ENCODE measurements at regions not wholly inside any gene's neighbourhood (a gene's known extent, or its start where the extent isn't known, plus 50 kb on each side); places are given as distances from the start of the nearest gene placed in this dataset.
"Not testable (repeated sequence)": the region's sequence is repeated elsewhere in the genome, so short reads cannot be mapped to it uniquely, and the experiment has no call there.

- POLR2A ChIA-PET, result no interaction called here
- no peak for DNase-seq
These were observed 253.9 kb downstream of the AGTPBP1 start for GRCh38 chr9:85487872-85488271.

GRCh38 chr9:85484235-85484634, 257.5 kb downstream of the AGTPBP1 start:
- ChIA-PET CTCF (no interaction called here), POLR2A (no interaction called here)
- no peak for DNase-seq
- no peak for TF ChIP-seq CTCF (IDR thresholded peaks at IDR 0.05)
- H3K27ac Mint-ChIP-seq, result no peak overlapping the region
- intact Hi-C loops (cut with micrococcal nuclease), result no loop called here
- no peaks in the 10 kb centered on the region for H3K36me3 Mint-ChIP-seq (ENCODE audit: low read depth)
- H3K4me1 Mint-ChIP-seq, result no peaks in the 10 kb centered on the region
- H3K27me3 Mint-ChIP-seq, result peaks cover 17% of the 10 kb centered on the region
- no peak for ATAC-seq (ENCODE audit: low read depth)
- no peaks in the 10 kb centered on the region for H3K9me3 Mint-ChIP-seq
- no peak overlapping the region for H3K4me3 Mint-ChIP-seq

More at GRCh38 chr9:85487872-85488271, 253.9 kb downstream of the AGTPBP1 start:
- Mint-ChIP-seq H3K9me3 (no peaks in the 10 kb centered on the region), H3K27me3 (peaks cover 9% of the 10 kb centered on the region), H3K36me3 (ENCODE audit: low read depth) (no peaks in the 10 kb centered on the region), H3K4me3 (no peak overlapping the region), H3K4me1 (no peaks in the 10 kb centered on the region), H3K27ac (no peak overlapping the region)
- intact Hi-C loops (cut with micrococcal nuclease), result no loop called here
- ATAC-seq (ENCODE audit: low read depth), result no peak
- CTCF ChIA-PET, result no interaction called here
- TF ChIP-seq CTCF (IDR thresholded peaks at IDR 0.05), result no peak

- no peak overlapping the region for H3K4me3 Mint-ChIP-seq
- ATAC-seq (ENCODE audit: low read depth), result no peak
- H3K36me3 Mint-ChIP-seq (ENCODE audit: low read depth), result no peaks in the 10 kb centered on the region
- no peak for TF ChIP-seq CTCF (IDR thresholded peaks at IDR 0.05)
- peaks cover 18% of the 10 kb centered on the region for H3K27me3 Mint-ChIP-seq
- ChIA-PET CTCF (no interaction called here), POLR2A (no interaction called here)
- intact Hi-C loops (cut with micrococcal nuclease), result no loop called here
- no peak for DNase-seq
- no peaks in the 10 kb centered on the region for H3K9me3 Mint-ChIP-seq
- H3K27ac Mint-ChIP-seq, result no peak overlapping the region
- H3K4me1 Mint-ChIP-seq, result no peaks in the 10 kb centered on the region
These were observed 258.5 kb downstream of the AGTPBP1 start for GRCh38 chr9:85483208-85483607.

- intact Hi-C loops (cut with micrococcal nuclease), result no loop called here
- Mint-ChIP-seq H3K4me3 (no peak overlapping the region), H3K4me1 (no peaks in the 10 kb centered on the region), H3K27me3 (peaks cover 13% of the 10 kb centered on the region), H3K36me3 (ENCODE audit: low read depth) (no peaks in the 10 kb centered on the region), H3K27ac (no peak overlapping the region), H3K9me3 (peaks cover 4% of the 10 kb centered on the region)
- ChIA-PET POLR2A (no interaction called here), CTCF (no interaction called here)
- ATAC-seq (ENCODE audit: low read depth), result no peak
- DNase-seq, result no peak
- no peak for TF ChIP-seq CTCF (IDR thresholded peaks at IDR 0.05)
These were observed 262.4 kb downstream of the AGTPBP1 start for GRCh38 chr9:85479305-85479704.

GRCh38 chr9:85478847-85479246, 262.9 kb downstream of the AGTPBP1 start:
- H3K27ac Mint-ChIP-seq, result no peak overlapping the region
- no peak for ATAC-seq (ENCODE audit: low read depth)
- peaks cover 13% of the 10 kb centered on the region for H3K27me3 Mint-ChIP-seq
- no peaks in the 10 kb centered on the region for H3K36me3 Mint-ChIP-seq (ENCODE audit: low read depth)
- no peak for DNase-seq
- no peak for TF ChIP-seq CTCF (IDR thresholded peaks at IDR 0.05)
- intact Hi-C loops (cut with micrococcal nuclease), result no loop called here
- H3K4me3 Mint-ChIP-seq, result no peak overlapping the region
- H3K9me3 Mint-ChIP-seq, result peaks cover 7% of the 10 kb centered on the region
- ChIA-PET POLR2A (no interaction called here), CTCF (no interaction called here)
- no peaks in the 10 kb centered on the region for H3K4me1 Mint-ChIP-seq

- intact Hi-C loops (cut with micrococcal nuclease); POLR2A ChIA-PET; H3K9me3 Mint-ChIP-seq; DNase-seq; H3K4me1 Mint-ChIP-seq; ATAC-seq (ENCODE audit: low read depth); H3K36me3 Mint-ChIP-seq (ENCODE audit: low read depth); H3K4me3 Mint-ChIP-seq; H3K27ac Mint-ChIP-seq; CTCF ChIA-PET: not testable (repeated sequence)
- H3K27me3 Mint-ChIP-seq, result peaks cover 11% of the 10 kb centered on the region
These were observed 266.9 kb downstream of the AGTPBP1 start for GRCh38 chr9:85474896-85475295.
